Activated CD4-positive, CD25-positive, alpha-beta regulatory T cell (primary cell): ENCODE measurements at regions not wholly inside any gene's neighbourhood (a gene's known extent, or its start where the extent isn't known, plus 50 kb on each side); places are given as distances from the start of the nearest gene placed in this dataset.

Experiments
- DNase-seq, 4 experiments: peaks; one replicate each; lab custom pipeline; 2025; lab: John Stamatoyannopoulos, UW

DNA sequence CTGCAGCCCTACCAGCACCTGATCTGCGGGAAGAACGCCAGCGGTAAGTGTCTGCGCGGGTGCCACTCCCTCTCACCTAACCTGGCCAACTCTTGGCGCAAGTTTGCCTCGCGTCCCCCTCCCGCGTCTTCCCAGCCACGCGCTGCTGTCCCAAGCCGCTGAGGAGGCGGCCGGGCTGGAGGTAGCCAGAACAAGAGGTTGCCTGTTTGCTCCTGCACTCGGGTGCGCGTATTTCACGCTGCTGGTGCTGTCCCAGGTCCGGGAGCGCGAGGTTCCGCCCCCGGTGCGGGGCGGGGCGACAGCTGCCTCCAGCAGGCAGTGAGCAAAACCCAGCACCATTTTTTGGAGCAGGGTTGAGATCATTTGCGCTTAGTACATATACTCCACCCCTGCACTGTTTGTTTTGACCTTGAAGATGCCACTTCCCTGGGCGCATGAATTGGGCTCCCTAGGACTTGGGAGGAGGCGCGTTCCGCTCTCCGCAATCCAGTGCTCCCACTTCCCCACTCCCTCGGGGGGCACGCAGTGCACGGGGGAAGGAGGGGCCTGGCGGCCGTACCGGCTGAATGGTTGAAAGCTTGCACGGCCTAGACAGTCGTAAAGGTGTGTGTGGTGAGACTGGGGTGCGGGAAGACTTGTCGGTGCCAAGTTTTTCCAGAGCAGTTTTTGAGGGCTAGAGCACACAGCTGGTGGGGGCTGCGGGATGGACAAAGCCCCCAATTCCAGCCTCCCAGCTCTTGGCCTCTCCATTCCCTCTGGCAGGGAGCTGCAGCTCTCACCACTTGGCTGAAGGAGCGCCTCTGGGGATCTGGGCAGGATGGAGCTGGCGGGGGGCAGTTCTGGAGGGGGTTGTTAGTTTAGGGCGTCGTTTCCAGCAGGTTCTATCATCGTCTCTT, 226.9 kb upstream of the CRY1 start:
- DNase-seq: peak; percentile 36 to 65 (median 52)

- peak; percentile 12 to 45 (median 25) for DNase-seq
Observed at GRCh38 chr12:107320929-107321631, 227.7 kb upstream of the CRY1 start.

DNA sequence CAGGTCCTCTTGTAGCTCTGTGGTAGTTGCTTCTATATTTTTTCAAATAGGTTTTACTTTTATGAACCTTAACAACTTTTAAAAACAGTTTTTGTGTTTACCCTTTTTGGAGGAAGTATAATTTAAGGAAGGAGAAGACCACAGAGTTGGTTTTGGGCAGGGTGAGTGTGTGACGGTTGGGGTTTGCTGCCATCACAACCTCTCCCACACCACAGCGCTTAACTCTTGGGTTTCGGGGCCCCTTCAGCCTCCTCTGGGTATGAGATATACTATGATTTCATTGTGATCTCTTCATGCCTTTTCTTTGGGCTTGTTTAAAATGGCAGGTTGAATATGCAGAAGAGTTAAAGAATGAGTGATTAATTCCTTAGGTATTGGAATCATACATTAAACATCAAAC, 228.7 kb upstream of the CRY1 start:
- DNase-seq: no peak

- DNase-seq: no peak
Observed at GRCh38 chr12:107325075-107325608, 231.8 kb upstream of the CRY1 start.

GRCh38 chr12:107326237-107326636, 232.9 kb upstream of the CRY1 start:
- DNase-seq: no peak

- no peak for DNase-seq
Observed at GRCh38 chr12:107327651-107328182, 234.4 kb upstream of the CRY1 start.

DNA sequence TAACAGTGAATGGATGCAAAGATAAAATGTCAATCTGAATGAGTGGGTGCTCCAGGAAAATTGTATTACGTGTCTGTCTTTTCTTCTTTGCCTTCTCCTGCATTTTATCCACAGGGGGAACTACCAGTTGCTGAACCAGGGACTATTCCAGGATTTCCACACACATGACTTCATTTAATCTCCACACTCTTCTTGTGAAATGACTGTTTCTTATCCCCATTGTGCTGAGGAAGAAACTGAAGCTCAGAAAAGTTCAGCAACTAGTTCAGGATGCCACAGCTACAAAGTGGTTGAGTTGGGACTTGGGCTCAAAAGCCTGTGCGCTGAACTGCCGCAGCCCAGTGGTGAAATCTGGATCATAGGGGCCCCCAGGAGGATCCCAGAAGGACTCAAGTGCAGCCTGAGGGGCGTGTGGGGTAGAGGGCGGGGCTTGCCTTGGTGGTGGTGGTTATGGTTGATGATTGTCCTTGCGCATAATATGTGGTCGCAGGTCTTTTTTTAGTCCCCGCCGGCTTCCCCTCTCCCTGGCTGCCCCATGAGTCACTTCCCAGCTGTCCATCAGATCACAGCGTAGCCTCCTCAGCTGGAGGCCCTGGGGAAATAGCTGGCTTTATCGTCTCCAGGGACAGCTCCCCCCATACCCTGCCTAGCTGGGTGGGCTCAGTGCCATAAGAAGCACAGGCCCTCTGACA, 235.2 kb upstream of the CRY1 start:
- no peak for DNase-seq

- DNase-seq: no peak
Observed at GRCh38 chr12:107329569-107330324, 236.4 kb upstream of the CRY1 start.

GRCh38 chr12:107330831-107331431, 237.6 kb upstream of the CRY1 start:
- DNase-seq: no peak

- DNase-seq: no peak
Observed at GRCh38 chr12:107331471-107331870, 238.1 kb upstream of the CRY1 start.

DNA sequence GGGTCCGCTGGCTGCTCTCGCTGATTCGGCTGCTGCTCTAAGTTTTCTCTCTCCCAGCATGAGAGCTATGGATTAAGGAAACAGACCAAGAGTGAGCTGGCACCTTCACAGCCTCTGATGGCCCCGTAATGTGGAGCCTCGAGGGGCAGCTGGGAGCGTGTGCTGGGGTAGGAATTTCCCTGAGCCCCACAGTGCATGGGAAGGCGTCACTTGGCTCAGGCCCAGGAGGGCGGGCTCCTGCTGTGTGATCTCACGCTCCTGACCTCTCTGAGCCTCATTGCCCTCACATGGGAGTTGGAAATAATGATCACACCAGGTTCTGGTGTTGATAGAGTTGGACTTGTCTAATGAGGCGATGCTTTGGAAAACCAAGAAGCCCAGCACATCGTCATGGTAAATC, 238.6 kb upstream of the CRY1 start:
- DNase-seq: no peak

DNA sequence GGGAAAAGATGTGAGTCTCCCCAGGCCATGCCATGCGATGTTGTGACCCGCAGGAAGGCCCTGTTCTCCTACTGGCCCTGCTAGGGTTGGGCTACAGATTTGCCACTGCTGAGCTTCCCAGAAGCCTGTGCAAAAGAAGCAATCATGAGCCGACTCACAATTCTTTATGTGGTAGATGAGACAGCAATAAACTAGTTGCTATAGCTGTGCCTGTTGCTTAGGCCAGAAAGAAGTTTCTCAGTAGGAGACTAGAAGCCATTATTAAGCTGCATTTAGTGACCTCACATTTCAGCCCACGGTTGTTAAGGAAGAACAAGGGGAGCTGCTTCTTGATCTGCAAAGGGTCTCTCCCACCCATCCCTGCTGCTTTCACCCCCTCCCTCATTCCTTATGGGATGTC, 239.4 kb upstream of the CRY1 start:
- DNase-seq: no peak

GRCh38 chr12:107335802-107336570, 242.6 kb upstream of the CRY1 start:
- DNase-seq: no peak

DNA sequence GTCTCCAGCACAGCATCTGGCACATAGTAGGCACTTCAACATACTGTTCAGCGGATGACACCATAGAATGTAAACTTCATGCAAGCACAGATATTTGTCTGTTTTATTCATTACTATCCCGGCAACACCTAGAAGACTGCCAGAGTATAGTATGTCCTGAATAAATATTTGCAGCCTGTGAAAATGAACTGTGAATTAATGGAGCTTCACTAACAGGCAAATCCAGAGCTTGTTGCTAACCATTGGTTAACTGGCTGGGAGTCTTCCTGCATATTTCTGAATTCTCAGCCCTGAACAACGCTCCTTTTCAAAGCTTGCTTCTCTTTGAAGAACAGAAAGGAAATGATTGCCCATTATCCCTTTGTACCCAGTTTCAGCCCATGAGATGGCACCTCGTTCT, 243.3 kb upstream of the CRY1 start:
- no peak for DNase-seq

DNA sequence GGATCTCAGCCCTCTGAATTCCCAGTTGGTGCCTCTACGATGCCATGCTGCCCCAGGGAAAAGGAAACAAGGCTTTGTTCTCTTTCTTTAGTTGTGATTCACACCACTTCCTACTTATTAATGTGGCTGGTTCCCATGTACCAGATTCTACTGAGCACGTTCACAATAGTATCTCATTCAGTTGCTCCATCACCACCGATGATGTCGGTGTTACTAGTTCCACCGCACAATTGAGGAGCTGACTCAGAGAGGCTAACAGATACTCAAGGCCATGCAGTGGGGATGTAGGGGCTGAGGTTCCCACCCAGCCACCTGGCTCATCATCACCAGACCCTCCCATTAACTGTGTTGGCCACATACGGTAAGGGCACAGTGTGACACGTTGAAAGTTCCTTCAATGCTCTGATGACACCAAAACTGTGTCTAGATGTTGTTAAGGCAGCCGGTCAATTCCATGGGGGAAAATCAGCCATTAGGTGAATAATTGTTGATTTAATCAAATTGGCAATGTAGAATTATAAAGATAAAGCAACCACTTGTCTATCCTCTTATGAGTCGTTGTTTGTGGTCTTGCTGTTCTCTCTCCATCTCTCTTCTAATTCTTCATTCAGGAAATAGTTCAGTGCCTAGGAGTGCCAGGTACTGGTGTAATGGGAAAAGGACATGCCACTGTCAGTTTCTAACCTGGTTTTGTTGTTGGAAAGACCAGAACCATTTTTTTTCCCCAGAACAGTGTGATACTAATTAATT, 244.2 kb upstream of the CRY1 start:
- DNase-seq: no peak

GRCh38 chr12:107339487-107339886, 246.1 kb upstream of the CRY1 start:
- no peak for DNase-seq

DNA sequence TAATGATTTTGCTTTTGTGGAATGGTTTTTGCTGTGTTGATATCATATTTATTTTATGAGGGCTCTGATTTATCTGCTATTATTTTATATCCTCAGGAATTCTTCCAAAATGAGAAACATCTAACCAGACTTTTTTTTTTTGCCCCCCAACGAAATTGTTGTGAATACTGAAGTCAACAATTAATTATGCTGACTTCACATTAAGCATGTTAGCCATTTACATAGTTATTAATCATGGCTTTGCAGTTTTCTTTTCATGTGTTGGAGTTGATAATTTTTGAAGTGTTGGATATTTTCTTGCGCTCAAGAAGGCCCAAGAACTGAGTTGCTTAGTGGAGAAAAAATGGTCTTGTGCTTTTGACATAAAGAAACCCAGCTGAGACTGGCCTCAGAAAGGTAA, 246.6 kb upstream of the CRY1 start:
- no peak for DNase-seq

- no peak for DNase-seq
Observed at GRCh38 chr12:107340898-107341297, 247.5 kb upstream of the CRY1 start.

GRCh38 chr12:107344035-107344808, 250.9 kb upstream of the CRY1 start:
- no peak for DNase-seq
